AG09319 (cell line): ENCODE measurements at regions not wholly inside any gene's neighbourhood (a gene's known extent, or its start where the extent isn't known, plus 50 kb on each side); places are given as distances from the start of the nearest gene placed in this dataset.

ENCODE experiments used
- DNase-seq: peaks from one replicate; pipeline ENCODE4 v3.0.0-alpha.2; 2010; ENCODE audit warnings: low read depth; ENCODE audit errors: extremely low read depth
- TF ChIP-seq, protein P1 (sequence below): IDR thresholded peaks from 2 replicates; pipeline ENCODE4 v1.5.1; 2011; ENCODE audit warnings: low read depth, mild to moderate bottlenecking, inconsistent platforms, low read length, moderate library complexity

DNA sequence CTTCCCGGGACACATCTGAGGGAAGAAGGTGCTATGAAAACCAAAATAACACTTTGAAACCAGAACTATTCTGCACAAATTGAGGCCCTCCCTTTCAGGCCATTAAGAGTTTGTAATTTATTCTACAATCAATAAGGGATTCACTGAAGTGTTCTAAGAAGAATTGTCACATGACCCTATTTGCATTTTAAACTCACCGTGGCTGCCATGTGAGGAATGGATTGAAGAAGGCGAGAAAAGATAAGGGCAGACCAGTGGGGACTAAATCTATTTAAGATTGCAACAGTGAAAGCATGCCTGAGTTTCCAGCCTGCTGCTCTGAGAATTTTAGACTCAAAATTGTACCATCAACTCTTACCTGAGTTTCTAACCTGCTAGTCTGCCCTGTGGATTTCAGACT, 408.8 kb upstream of the SALL1 start:
- DNase-seq, result no peak
- TF ChIP-seq, protein P1, sequence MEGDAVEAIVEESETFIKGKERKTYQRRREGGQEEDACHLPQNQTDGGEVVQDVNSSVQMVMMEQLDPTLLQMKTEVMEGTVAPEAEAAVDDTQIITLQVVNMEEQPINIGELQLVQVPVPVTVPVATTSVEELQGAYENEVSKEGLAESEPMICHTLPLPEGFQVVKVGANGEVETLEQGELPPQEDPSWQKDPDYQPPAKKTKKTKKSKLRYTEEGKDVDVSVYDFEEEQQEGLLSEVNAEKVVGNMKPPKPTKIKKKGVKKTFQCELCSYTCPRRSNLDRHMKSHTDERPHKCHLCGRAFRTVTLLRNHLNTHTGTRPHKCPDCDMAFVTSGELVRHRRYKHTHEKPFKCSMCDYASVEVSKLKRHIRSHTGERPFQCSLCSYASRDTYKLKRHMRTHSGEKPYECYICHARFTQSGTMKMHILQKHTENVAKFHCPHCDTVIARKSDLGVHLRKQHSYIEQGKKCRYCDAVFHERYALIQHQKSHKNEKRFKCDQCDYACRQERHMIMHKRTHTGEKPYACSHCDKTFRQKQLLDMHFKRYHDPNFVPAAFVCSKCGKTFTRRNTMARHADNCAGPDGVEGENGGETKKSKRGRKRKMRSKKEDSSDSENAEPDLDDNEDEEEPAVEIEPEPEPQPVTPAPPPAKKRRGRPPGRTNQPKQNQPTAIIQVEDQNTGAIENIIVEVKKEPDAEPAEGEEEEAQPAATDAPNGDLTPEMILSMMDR, result no peak

DNA sequence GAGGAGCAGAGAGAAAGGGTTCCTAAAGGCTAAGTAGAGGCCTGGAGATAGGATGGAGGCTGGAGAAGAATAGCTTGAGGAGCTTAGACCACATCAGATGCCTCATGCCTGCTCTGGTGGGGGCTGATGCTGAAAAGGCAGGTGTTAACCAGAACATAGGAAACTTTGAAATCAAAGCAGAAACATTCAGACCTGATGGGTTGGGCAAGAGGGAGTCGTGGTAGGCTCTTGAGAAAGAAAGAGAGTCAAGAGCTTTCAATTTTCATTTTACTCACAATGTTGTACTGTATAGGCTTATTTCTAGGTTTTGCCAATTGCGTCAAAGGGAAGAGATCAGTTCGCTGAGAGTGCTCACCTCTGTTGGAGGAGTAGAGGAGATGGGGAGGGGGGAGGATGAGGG, 406.6 kb upstream of the SALL1 start:
- TF ChIP-seq, protein P1, result no peak
- DNase-seq, result no peak

DNA sequence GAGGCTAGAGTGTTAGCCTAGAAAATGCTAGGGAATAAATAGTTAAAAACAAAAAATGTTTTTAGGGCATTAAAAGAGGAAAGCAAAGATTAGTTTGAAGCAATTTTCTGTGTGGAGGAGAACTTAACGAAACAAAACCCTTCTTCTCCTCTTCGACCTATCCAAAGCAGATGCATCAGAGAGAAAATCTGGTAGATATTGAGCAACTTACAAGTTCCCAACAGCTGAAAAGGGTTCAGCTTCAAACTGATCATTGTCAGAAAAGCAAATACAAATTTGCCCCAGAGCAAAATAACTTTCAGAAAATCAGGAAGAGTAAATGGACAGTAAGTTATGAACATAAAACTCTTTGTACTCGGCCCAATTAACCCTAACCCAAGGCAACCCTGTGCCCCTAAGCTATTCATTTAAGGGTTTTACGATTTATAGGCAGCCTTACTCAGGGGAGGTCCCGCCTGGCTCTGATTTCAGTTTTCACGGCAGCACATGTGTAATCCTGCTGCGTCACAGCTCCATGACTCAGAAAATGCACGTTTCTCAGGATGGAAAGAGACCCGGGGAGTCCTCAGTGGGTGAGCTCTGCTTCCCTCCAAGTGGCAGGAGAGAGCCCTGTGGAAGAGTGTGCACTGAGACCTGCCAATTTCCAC, 405.7 kb upstream of the SALL1 start:
- peak; percentile 65 for DNase-seq
- TF ChIP-seq, protein P1, result peak; percentile 23

GRCh38 chr16:51553910-51554309, 402.8 kb upstream of the SALL1 start:
- TF ChIP-seq, protein P1, result no peak
- DNase-seq, result no peak

DNA sequence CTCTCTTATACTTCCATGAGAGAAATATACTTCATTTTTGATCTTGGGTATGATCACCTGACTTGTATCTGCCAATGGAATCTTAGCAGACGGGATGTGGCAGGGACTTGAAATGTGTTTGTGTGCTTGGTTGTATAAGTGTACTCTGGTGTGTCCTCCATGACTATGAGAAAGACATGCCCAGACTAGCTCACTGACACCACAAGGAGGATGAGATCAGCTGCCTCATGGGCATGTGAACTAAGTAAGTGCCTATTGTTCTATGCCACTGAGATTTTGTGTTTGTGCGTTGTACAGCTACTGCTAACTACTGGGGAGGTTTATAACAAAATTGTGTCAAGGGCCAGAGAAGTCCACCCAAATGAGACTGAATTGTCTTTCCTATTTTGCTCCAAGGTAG, 402.2 kb upstream of the SALL1 start:
- TF ChIP-seq, protein P1, result no peak
- DNase-seq, result no peak

DNA sequence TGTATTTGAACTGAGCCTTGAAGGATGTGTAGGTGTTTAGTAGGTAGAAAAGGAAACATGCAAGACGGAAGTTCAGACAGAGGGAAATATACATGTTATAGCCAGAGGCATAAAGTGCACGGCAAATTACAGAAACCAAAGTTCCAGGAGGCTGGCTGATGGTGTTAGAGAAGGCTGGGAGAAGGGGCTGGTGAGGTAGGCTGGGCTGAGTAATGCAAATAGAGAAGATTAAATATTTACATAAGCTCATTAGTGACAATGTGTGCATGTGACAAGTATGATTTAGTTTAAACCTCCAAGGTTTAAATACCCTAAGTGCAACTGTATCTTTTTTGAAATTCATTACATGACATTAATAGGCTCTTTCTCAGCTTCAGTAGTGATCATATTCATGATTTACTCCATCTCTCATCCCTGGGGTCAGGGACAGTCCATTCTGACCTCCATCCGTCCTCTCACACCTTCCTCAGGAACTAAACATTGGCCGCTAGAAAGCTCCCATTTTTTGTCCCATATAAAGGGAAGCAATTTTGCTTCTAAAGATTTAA, 399.8 kb upstream of the SALL1 start:
- TF ChIP-seq, protein P1, result no peak

GRCh38 chr16:51549836-51550235, 398.8 kb upstream of the SALL1 start:
- DNase-seq, result no peak
- TF ChIP-seq, protein P1, result no peak

More for the DNA sequence above, 399.8 kb upstream of the SALL1 start:
- DNase-seq, result no peak
